NCI-H748 (cell line): ENCODE measurements at regions not wholly inside any gene's neighbourhood (a gene's known extent, or its start where the extent isn't known, plus 50 kb on each side); places are given as distances from the start of the nearest gene placed in this dataset.
"Not testable (repeated sequence)": the region's sequence is repeated elsewhere in the genome, so short reads cannot be mapped to it uniquely, and the experiment has no call there.

Experiments
- DNase-seq: peaks from one replicate; lab custom pipeline; 2025; ENCODE audit not compliant: unreplicated experiment; lab: John Stamatoyannopoulos, UW

GRCh38 chr12:91773749-91774429 lies 371.8 kb downstream of the BTG1 start:
- DNase-seq: no peak

DNA sequence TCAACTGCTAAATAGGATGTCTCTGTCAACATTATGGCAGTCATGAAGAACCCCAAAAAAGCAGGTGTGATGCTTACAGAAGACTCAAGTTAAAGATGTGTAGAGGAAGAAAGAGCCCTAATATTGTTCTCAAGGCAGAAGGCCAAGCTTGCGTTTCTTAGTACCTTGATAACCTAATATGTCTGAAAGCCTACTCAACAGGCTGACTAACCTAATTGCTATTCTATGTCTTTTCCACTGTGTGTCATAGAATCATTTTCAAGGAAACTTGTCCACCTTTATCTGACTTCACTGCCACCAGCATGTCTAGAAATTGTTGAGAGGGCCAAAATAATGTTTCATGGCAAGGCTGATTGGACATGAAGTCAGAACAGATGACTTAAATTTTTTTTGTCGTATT lies 373.2 kb downstream of the BTG1 start:
- no peak for DNase-seq

DNA sequence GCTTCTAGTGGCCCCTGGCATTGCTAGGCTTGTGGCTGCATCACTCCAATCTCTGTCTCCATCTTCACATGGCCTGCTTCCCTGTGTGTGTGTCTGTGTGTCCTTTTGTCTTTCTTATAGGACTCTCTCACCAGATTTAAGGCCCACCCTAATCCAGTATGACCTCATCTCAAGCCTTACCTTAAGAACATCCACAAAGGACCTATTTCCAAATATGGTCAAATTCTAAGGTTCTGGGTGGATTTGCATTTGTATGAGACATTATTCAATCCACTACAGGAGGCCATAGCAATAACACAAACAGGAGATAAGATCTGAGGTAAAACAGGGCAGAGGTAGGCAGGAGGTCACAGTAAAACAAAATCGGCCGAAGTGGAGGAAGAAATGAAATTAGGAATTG lies 375.9 kb downstream of the BTG1 start:
- no peak for DNase-seq

DNA sequence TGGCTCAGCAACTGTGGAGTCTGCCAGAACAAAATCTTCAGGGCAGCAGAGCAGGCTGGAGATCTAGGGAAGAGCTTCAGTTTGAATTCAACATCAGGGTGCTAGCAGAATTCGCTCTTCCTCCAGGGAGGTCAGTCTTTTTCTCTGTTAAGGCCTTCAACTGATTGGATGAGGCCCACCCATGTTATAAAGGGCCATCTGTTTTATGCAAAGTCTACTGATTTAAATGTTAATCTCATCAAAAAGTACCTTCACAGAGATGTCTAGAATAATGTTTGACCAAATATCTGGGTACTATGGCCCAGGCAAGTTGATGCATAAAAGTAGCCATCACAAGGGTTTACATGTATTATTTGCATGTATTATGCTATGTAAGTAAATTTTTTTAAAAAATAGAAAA lies 378.4 kb downstream of the BTG1 start:
- no peak for DNase-seq

- DNase-seq: no peak
Measured at GRCh38 chr12:91766454-91766853, 379.2 kb downstream of the BTG1 start.

GRCh38 chr12:91763654-91764370 lies 381.8 kb downstream of the BTG1 start:
- DNase-seq: no peak

GRCh38 chr12:91753649-91754048 lies 392.0 kb downstream of the BTG1 start:
- peak; percentile 6 for DNase-seq

DNA sequence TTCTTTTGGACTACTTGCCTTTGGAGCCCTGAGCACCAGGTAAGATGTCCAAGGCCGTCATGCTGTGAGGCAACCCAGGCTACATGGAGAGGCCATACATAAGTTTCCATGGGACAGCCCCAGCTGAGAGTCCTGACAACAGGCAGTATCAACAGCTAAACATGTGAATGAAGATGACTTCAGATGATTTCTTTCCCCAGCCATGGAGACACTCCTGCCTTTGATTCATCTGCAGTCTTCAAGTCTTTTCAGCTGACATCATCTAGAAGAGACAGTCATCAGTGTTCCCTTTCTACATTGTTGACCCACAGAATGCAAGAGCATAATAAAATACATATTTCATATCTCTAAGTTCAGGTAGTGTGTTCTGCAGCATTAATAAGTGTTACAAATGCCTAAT lies 398.7 kb downstream of the BTG1 start:
- no peak for DNase-seq

- DNase-seq: peak; percentile 70
Measured at GRCh38 chr12:91744597-91744996, 401.0 kb downstream of the BTG1 start.

DNA sequence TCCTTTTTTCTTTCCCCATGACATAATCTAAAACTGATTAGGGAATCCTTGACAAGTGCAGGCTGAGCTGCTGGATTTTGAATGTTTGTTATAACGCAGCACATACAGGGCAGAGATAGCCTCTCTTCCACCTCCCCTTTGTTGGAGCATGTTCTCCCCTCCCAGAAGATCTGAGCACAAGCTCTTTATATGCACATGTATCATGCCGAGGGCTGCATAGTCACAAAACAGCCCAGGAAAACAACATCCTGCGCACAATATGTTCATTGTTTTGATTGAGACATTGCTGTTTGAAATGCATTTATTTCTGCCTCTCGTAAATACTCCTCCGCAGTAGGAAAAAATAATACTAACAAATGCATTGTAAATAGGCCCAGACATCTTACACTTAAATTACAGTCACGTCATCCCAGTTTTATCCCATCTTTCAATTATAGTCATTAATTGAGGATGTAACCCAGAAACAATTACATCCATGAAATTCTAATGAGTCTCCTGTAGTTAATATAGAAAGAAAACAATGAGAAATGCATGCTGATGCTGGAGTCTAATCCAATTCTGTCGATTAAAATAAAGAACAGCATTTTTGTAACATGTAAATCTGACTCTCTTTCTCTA lies 401.8 kb downstream of the BTG1 start:
- peak; percentile 76 for DNase-seq

DNA sequence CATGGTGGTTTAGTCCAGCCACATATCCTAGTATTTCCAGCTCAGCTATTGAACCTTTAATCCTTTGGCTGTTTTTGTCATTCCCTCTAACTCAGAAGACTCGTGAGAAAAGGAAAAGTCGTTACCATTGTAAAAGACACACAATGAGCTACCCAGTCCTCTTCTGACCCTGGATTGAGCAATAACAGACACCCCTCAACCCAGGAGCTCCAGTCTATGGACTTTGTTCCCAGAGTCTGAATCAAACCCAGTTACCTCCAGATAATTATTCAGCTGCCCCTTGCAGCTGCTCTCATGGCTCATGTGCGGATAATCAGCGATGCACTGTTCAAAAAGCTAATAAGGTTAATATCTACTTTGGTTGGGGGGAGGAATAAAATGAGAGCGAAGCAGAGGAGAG lies 402.4 kb downstream of the BTG1 start:
- DNase-seq: no peak

DNA sequence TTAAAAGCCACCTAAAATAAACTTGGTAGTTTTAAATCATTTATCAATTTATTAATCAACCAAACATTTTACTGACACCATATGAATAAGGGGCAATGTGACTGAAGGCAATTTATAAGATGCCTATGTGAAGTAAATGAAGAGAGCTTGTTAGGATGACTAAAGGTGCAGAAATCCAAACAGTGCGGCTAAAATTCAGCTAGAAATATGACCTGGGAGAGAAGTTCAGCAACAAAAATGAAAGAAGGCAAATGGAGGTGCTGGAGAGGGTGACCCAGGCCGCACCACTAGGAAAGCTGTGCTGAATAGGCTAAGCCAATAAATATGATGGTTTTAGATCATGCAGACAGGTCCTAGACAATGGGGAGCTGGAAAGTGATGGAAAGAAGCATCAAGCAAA lies 403.7 kb downstream of the BTG1 start:
- no peak for DNase-seq

GRCh38 chr12:91733846-91734245 lies 411.8 kb downstream of the BTG1 start:
- DNase-seq: not testable (repeated sequence)

- DNase-seq: no peak
Measured at GRCh38 chr12:91732086-91732485, 413.6 kb downstream of the BTG1 start.

DNA sequence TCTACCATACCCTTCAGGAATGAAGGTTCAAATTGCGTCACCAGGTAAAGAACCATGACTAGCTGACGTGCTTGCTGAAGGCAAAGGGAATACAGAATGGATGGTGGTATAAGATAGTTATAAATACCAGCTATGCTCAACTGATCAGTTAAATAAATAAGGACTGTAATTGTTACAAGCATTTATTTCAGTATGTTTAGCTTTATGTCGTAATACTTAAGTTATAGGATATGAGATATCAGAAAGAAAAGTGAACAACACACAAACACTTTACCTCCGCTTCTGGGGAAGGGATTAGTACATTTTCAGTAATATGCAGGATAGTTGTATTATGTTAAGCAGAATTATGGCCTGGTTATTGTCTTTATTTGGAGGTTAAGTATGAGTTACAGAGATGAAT lies 416.1 kb downstream of the BTG1 start:
- DNase-seq: no peak

GRCh38 chr12:91723191-91723590 lies 422.5 kb downstream of the BTG1 start:
- no peak for DNase-seq

DNA sequence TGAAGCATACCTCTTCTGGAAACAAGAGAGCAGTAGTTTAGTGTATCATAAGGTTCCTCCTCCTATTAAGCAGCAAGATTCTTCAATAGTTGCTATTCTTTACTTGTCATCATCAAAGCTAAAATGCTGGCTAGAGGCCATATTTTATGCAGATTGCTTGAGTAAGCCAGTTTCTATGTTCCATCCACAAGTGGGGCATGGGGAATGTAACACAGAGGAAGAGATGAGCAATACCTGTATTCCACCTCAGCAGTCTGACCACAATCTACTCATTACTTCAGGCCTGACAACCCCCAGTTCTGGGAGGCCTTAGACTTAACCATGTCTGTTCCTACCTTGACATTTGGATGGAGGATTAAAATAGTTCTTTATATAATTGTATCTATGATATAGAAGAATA lies 423.6 kb downstream of the BTG1 start:
- DNase-seq: no peak

- DNase-seq: no peak
Measured at GRCh38 chr12:91721023-91721422, 424.6 kb downstream of the BTG1 start.

DNA sequence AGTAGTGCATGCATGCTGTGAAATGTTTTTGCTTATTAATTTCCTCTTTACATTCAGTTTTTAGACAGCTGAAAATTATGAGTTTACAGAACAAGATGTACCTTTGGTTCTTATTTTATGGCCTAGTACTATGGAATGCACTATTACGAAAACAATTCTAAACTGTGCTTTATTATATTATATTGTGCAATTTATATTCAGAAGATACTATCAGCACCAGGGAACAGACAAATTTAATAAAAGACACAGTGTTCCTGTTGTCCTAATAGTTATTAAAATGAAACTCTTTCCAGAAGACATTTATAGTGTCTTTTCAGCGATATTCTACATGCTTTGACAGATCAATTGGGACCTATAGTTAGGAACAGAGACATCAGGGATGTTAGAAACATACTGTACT lies 427.3 kb downstream of the BTG1 start:
- no peak for DNase-seq

GRCh38 chr12:91717804-91718203 lies 427.8 kb downstream of the BTG1 start:
- no peak for DNase-seq

DNA sequence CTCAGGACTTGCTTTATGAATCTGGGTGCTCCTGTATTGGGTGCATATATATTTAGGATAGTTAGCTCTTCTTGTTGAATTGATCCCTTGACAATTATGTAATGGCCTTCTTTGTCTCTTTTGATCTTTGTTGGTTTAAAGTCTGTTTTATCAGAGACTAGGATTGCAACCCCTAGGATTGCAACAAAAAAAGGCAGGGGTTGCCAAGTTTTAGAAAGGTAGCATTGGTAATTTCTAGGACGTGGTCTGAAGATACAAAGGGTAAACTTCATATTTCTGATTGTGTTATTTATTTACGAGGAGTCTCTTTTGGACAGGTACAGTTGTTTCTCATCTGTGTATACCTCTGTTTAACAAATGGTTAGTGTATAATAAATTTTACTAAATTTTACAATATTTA lies 433.7 kb downstream of the BTG1 start:
- DNase-seq: not testable (repeated sequence)

GRCh38 chr12:91706466-91706865 lies 439.2 kb downstream of the BTG1 start:
- DNase-seq: no peak
